Trophoblast cell (in vitro differentiated cells and primary cell): ENCODE measurements at regions not wholly inside any gene's neighbourhood (a gene's known extent, or its start where the extent isn't known, plus 50 kb on each side); places are given as distances from the start of the nearest gene placed in this dataset.

Source experiments
- DNase-seq, 2 donors: peaks; one replicate each; pipeline ENCODE4 v3.0.0-alpha.2; 2016
- H2AFZ ChIP-seq: 2 replicates; pipeline ENCODE4 v1.6.1; 2013; ENCODE audit warnings: low read length, moderate library complexity, mild to moderate bottlenecking; ENCODE audit not compliant: insufficient read depth, poor library complexity
- H2AK5ac ChIP-seq: 2 replicates; pipeline ENCODE4 v1.6.1; 2013; ENCODE audit warnings: mild to moderate bottlenecking, low read length
- H2BK120ac ChIP-seq: 2 replicates; pipeline ENCODE4 v1.6.1; 2013; ENCODE audit warnings: low read length, mild to moderate bottlenecking, moderate library complexity; ENCODE audit not compliant: insufficient read depth, poor library complexity
- H2BK12ac ChIP-seq: 2 replicates; pipeline ENCODE4 v1.6.1; 2013; ENCODE audit warnings: mild to moderate bottlenecking, low read length, moderate library complexity
- H2BK5ac ChIP-seq: 2 replicates; pipeline ENCODE4 v1.6.1; 2013; ENCODE audit warnings: low read length, low read depth, moderate library complexity, mild to moderate bottlenecking; ENCODE audit not compliant: poor library complexity
- H3K14ac ChIP-seq: 2 replicates; pipeline ENCODE4 v1.6.1; 2013; ENCODE audit warnings: mild to moderate bottlenecking, low read length
- H3K18ac ChIP-seq: 2 replicates; pipeline ENCODE4 v1.6.1; 2013; ENCODE audit warnings: mild to moderate bottlenecking, low read length
- H3K23ac ChIP-seq: 2 replicates; pipeline ENCODE4 v1.6.1; 2013; ENCODE audit warnings: low read length
- H3K27ac ChIP-seq: 2 replicates; pipeline ENCODE4 v1.5.1; 2013; ENCODE audit warnings: low read depth, mild to moderate bottlenecking, inconsistent platforms, low read length, moderate library complexity
- H3K27me3 ChIP-seq: 2 replicates; pipeline ENCODE4 v1.6.1; 2013; ENCODE audit warnings: inconsistent platforms, mild to moderate bottlenecking, low read length, moderate library complexity; ENCODE audit not compliant: insufficient read depth
- H3K36me3 ChIP-seq, 2 experiments: 1 replicate in 1 of 2; 2 replicates in 1 of 2; pipeline ENCODE4 v1.6.1; 2013; ENCODE audit warnings: low read length in 2 of 2, mild to moderate bottlenecking in 2 of 2, moderate library complexity in 1 of 2; ENCODE audit not compliant: insufficient read depth in 2 of 2, control insufficient read depth in 1 of 2
- H3K4ac ChIP-seq: 2 replicates; pipeline ENCODE4 v1.6.1; 2013; ENCODE audit warnings: low read depth, mild to moderate bottlenecking, low read length, moderate library complexity
- H3K4me1 ChIP-seq, 2 experiments: 1 replicate in 1 of 2; 2 replicates in 1 of 2; pipeline ENCODE4 v1.6.1; 2013; ENCODE audit warnings: low read length in 2 of 2, mild to moderate bottlenecking in 2 of 2, moderate library complexity in 1 of 2; ENCODE audit not compliant: insufficient read depth in 2 of 2, control insufficient read depth in 1 of 2
- H3K4me2 ChIP-seq: 2 replicates; pipeline ENCODE4 v1.6.1; 2013; ENCODE audit warnings: inconsistent platforms, mild to moderate bottlenecking, low read length, moderate library complexity
- H3K4me3 ChIP-seq: 2 replicates; pipeline ENCODE4 v1.5.1; 2013; ENCODE audit warnings: mild to moderate bottlenecking, low read depth, low read length, inconsistent platforms
- H3K79me1 ChIP-seq: one replicate; pipeline ENCODE4 v1.6.1; 2013; ENCODE audit warnings: low read length
- H3K79me2 ChIP-seq: 2 replicates; pipeline ENCODE4 v1.6.1; 2013; ENCODE audit warnings: low read length, mild to moderate bottlenecking; ENCODE audit not compliant: control insufficient read depth, insufficient read depth, poor library complexity
- H3K9ac ChIP-seq: 2 replicates; pipeline ENCODE4 v1.6.1; 2013; ENCODE audit warnings: mild to moderate bottlenecking, low read length
- H3K9me3 ChIP-seq: 2 replicates; pipeline ENCODE4 v1.6.1; 2013; ENCODE audit warnings: low read depth, mild to moderate bottlenecking, control low read depth, inconsistent platforms, low read length; ENCODE audit not compliant: insufficient read depth
- H4K12ac ChIP-seq: 2 replicates; pipeline ENCODE4 v1.6.1; 2013; ENCODE audit warnings: low read depth, mild to moderate bottlenecking, low read length, moderate library complexity
- H4K8ac ChIP-seq: 2 replicates; pipeline ENCODE4 v1.6.1; 2013; ENCODE audit warnings: low read depth, mild to moderate bottlenecking, low read length, moderate library complexity
- H4K91ac ChIP-seq: one replicate; pipeline ENCODE4 v1.6.1; 2013; ENCODE audit warnings: low read depth, mild to moderate bottlenecking, low read length, moderate library complexity
- WGBS: extraction: QIAGEN DNeasy Blood & Tissue Kit; methylation state at CpG from one replicate; pipeline ENCODE4 v1.1.7; 2013; ENCODE audit warnings: missing lambda C conversion rate; ENCODE audit not compliant: insufficient read length, insufficient coverage; ENCODE audit errors: extremely low coverage; 5-methylcytosine and 5-hydroxymethylcytosine counted together

DNA sequence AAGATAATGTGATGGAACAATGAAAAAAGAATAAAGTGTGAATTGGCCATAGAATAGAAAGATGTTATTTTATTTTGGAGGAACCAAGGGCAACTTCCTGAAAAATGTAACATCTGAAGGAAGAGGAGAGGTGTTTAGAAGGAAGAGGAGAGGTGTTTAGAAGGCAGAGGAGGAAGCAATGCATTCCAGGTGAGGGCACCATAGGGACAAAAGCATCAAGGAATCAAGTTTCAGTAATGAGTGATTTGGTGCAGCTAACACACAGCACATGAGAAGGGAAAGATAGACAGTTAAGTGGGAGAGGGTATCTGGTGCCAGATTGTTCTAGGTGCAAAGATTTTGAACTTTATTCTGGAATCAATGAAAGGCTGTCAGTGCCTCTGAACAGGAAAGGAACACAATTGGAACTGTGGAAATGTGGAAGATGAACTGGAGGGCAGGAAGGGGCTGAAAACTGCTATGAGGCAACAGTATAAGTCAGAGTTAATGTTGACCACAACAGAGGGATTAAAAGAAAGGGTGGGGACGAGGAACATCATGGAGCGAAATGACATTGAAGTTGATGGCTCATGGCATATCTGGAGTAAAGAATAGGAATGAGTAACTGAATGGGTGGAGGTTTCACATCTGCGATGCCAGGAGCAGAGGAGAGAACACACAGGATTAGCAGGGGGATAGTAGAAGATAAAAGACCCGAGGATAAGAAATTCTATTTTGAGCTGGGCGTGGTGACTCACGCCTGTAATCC is 326.6 kb downstream of the LRIG3 start:
- H3K4me1 ChIP-seq: no peaks in the 10 kb centered on the region
- H3K27ac ChIP-seq: no peak overlapping the region
- H4K91ac ChIP-seq: no peak overlapping the region
- no peaks in the 10 kb centered on the region for H3K27me3 ChIP-seq
- H3K36me3 ChIP-seq: no peaks in the 10 kb centered on the region
- H3K18ac ChIP-seq: no peak overlapping the region
- no peak overlapping the region for H4K8ac ChIP-seq
- no peak overlapping the region for H2BK12ac ChIP-seq
- no peak for DNase-seq
- WGBS: no CpG with 5 or more reads among the region's 6 CpGs
- H2BK5ac ChIP-seq: no peak overlapping the region
- no peak overlapping the region for H3K14ac ChIP-seq
- no peak overlapping the region for H2BK120ac ChIP-seq
- H3K79me1 ChIP-seq: no peaks in the 10 kb centered on the region
- no peak overlapping the region for H2AFZ ChIP-seq
- H3K79me2 ChIP-seq: no peaks in the 10 kb centered on the region
- no peak overlapping the region for H3K4me3 ChIP-seq
- H3K4ac ChIP-seq: no peak overlapping the region
- H4K12ac ChIP-seq: no peak overlapping the region
- H2AK5ac ChIP-seq: no peak overlapping the region
- no peaks in the 10 kb centered on the region for H3K9me3 ChIP-seq
- no peak overlapping the region for H3K4me2 ChIP-seq
- H3K23ac ChIP-seq: no peak overlapping the region
- H3K9ac ChIP-seq: no peak overlapping the region

DNA sequence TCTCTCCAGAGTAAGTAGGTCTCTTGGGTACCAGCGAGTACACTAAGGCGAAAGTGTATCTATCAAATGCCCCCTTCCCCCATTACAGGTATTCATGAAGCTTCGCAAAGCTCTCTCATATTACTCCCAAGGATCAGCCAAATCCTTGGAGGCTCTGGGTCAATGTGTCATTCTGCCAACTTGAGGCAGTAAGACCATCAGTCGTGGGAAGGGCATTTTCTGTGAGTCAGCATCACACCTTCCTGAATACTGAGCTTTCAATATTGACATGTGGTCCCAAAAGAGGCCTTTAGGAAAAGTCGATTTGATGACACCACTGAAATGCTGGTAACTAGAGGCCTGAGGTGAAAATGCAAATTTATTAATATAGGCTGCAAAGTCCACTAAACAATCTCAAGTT is 323.9 kb downstream of the LRIG3 start:
- Histone ChIP-seq H3K27ac (no peak overlapping the region), H3K79me2 (no peaks in the 10 kb centered on the region), H3K4me3 (no peak overlapping the region), H2AK5ac (no peak overlapping the region), H3K4me2 (no peak overlapping the region), H2BK5ac (no peak overlapping the region), H3K27me3 (no peaks in the 10 kb centered on the region), H3K4ac (no peak overlapping the region), H4K12ac (no peak overlapping the region), H3K9ac (no peak overlapping the region), H3K79me1 (no peaks in the 10 kb centered on the region), H3K9me3 (no peaks in the 10 kb centered on the region), H3K4me1 (no peaks in the 10 kb centered on the region), H4K8ac (no peak overlapping the region), H4K91ac (no peak overlapping the region), H3K14ac (no peak overlapping the region), H3K23ac (no peak overlapping the region), H2BK120ac (no peak overlapping the region), H2AFZ (no peak overlapping the region), H3K36me3 (no peaks in the 10 kb centered on the region), H2BK12ac (no peak overlapping the region), H3K18ac (no peak overlapping the region)
- no CpG with 5 or more reads among the region's 5 CpGs for WGBS
- DNase-seq: no peak

DNA sequence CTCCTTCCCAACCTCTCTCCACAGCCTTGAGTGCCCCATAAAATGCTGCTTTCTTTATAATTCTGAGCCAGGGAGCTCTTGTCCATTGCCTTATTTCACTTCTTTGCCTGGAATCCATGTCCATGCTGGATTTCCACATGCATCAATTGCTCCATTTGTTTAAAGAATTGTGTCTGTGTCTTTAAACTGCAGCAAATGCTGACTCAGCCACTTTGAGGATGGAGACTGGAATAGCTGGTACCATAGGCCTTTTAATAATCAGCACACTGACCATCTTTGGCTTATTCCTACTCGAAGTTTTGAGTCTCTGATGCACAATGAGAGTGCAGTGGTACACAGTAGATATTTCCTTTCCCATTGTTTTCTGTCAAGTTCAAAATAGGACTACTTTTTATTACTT is 318.8 kb downstream of the LRIG3 start:
- Histone ChIP-seq H3K4ac (no peak overlapping the region), H3K9me3 (no peaks in the 10 kb centered on the region), H3K14ac (no peak overlapping the region), H2AFZ (no peak overlapping the region), H2BK5ac (no peak overlapping the region), H4K91ac (no peak overlapping the region), H3K27ac (no peak overlapping the region), H3K4me3 (no peak overlapping the region), H3K79me1 (no peaks in the 10 kb centered on the region), H2BK12ac (no peak overlapping the region), H3K18ac (no peak overlapping the region), H3K79me2 (no peaks in the 10 kb centered on the region), H4K8ac (no peak overlapping the region), H3K36me3 (no peaks in the 10 kb centered on the region), H4K12ac (no peak overlapping the region), H3K4me2 (no peak overlapping the region), H3K27me3 (no peaks in the 10 kb centered on the region), H3K9ac (no peak overlapping the region), H2BK120ac (no peak overlapping the region), H2AK5ac (no peak overlapping the region), H3K4me1 (no peaks in the 10 kb centered on the region), H3K23ac (no peak overlapping the region)
- no peak for DNase-seq
- WGBS: no CpG with 5 or more reads among the region's 1 CpG

DNA sequence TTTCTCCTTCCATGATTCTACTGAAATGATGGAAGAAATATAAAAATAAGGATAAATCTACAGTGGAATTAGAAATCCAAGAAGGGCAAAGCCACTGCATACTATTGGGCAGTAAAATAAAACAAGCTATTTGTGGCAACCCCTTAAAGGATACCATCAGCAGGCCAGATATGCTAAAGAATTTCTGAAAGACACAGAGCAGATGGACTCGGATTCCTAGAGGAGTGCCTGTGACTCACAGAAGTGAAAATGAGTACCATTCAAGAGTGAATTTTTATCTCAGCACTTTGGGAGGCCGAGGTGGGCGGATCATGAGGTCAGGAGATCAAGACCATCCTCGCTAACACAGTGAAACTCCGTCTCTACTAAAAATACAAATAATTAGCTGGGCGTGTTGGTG is 318.1 kb downstream of the LRIG3 start:
- no CpG with 5 or more reads among the region's 6 CpGs for WGBS
- Histone ChIP-seq H3K23ac (no peak overlapping the region), H3K9ac (no peak overlapping the region), H3K18ac (no peak overlapping the region), H3K36me3 (no peaks in the 10 kb centered on the region), H3K79me2 (no peaks in the 10 kb centered on the region), H2BK120ac (no peak overlapping the region), H2AFZ (no peak overlapping the region), H3K79me1 (no peaks in the 10 kb centered on the region), H3K4me1 (no peaks in the 10 kb centered on the region), H3K27me3 (no peaks in the 10 kb centered on the region), H2BK12ac (no peak overlapping the region), H2AK5ac (no peak overlapping the region), H2BK5ac (no peak overlapping the region), H3K27ac (no peak overlapping the region), H3K9me3 (no peaks in the 10 kb centered on the region), H4K91ac (no peak overlapping the region), H3K4me2 (no peak overlapping the region), H4K8ac (no peak overlapping the region), H3K14ac (no peak overlapping the region), H3K4ac (no peak overlapping the region), H4K12ac (no peak overlapping the region), H3K4me3 (no peak overlapping the region)
- no peak for DNase-seq
